GM23338 (cell line): ENCODE measurements at regions not wholly inside any gene's neighbourhood (a gene's known extent, or its start where the extent isn't known, plus 50 kb on each side); places are given as distances from the start of the nearest gene placed in this dataset.

Experiments
- ATAC-seq: fragments of 200-7000 bp; cut with Tn5 transposase; 3 replicates; pipeline ENCODE4 v1.9.1; 2020
- DNase-seq: peaks from one replicate; pipeline ENCODE4 v3.0.0-alpha.2; 2015; ENCODE audit warnings: low spot score
- H2AFZ ChIP-seq: fragments of 200-600 bp; sonication (generic); 2 replicates; pipeline ENCODE4 v1.8.0; 2016; ENCODE audit warnings: antibody characterized with exemption, mild to moderate bottlenecking, moderate library complexity
- H3F3A ChIP-seq: fragments of 200-600 bp; sonication (generic); replicated peaks from 2 replicates; pipeline ENCODE4 v1.8.0; 2017; ENCODE audit warnings: antibody characterized with exemption, mixed run types, low read depth
- H3K27ac ChIP-seq: fragments of 200-600 bp; sonication (generic); 2 replicates; pipeline ENCODE4 v1.6.1; 2016; ENCODE audit warnings: low read depth
- H3K27me3 ChIP-seq: fragments of 200-600 bp; sonication (generic); 2 replicates; pipeline ENCODE4 v1.8.0; 2016; ENCODE audit warnings: mild to moderate bottlenecking, mixed run types, moderate library complexity; ENCODE audit not compliant: insufficient read depth
- H3K36me3 ChIP-seq: fragments of 200-600 bp; sonication (generic); 2 replicates; pipeline ENCODE4 v1.8.0; 2016; ENCODE audit warnings: mild to moderate bottlenecking; ENCODE audit not compliant: insufficient read depth
- H3K4me1 ChIP-seq: fragments of 200-600 bp; sonication (generic); 2 replicates; pipeline ENCODE4 v1.8.0; 2016; ENCODE audit warnings: mild to moderate bottlenecking, moderate library complexity; ENCODE audit not compliant: insufficient read depth
- H3K4me2 ChIP-seq: fragments of 200-600 bp; sonication (generic); 2 replicates; pipeline ENCODE4 v1.7.1; 2017; ENCODE audit warnings: mixed run types
- H3K4me3 ChIP-seq: fragments of 200-600 bp; sonication (generic); 2 replicates; pipeline ENCODE4 v1.6.1; 2016; ENCODE audit warnings: mixed run types
- H3K79me2 ChIP-seq: fragments of 200-600 bp; sonication (generic); replicated peaks from 2 replicates; pipeline ENCODE4 v1.8.0; 2017; ENCODE audit warnings: mild to moderate bottlenecking; ENCODE audit not compliant: insufficient read depth
- H3K9me2 ChIP-seq: fragments of 200-600 bp; sonication (generic); 2 replicates; pipeline ENCODE4 v1.8.0; 2017; ENCODE audit not compliant: insufficient read depth
- H4K20me1 ChIP-seq: fragments of 200-600 bp; sonication (generic); replicated peaks from 2 replicates; pipeline ENCODE4 v1.8.0; 2017; ENCODE audit warnings: mild to moderate bottlenecking; ENCODE audit not compliant: insufficient read depth
- H3K27ac Mint-ChIP-seq: 2 replicates; pipeline ENCODE4 v1.8.0; 2020; ENCODE audit warnings: inconsistent platforms, mild to moderate bottlenecking, moderate library complexity, mixed read lengths
- H3K27me3 Mint-ChIP-seq: 3 replicates; pipeline ENCODE4 v1.8.0; 2022; ENCODE audit warnings: low read depth, mild to moderate bottlenecking, moderate library complexity, mixed read lengths, inconsistent platforms; ENCODE audit not compliant: insufficient read depth, poor library complexity
- H3K36me3 Mint-ChIP-seq: 3 replicates; pipeline ENCODE4 v1.8.0; 2021; ENCODE audit warnings: low read depth, mild to moderate bottlenecking, inconsistent platforms, moderate library complexity, mixed read lengths
- H3K4me1 Mint-ChIP-seq: 3 replicates; pipeline ENCODE4 v1.8.0; 2020; ENCODE audit warnings: mild to moderate bottlenecking, inconsistent platforms, mixed read lengths
- H3K4me3 Mint-ChIP-seq: 3 replicates; pipeline ENCODE4 v1.8.0; 2021; ENCODE audit warnings: moderate library complexity, mild to moderate bottlenecking, inconsistent platforms, mixed read lengths
- H3K9me3 Mint-ChIP-seq: 3 replicates; pipeline ENCODE4 v1.8.0; 2020; ENCODE audit warnings: moderate library complexity, mild to moderate bottlenecking, inconsistent platforms, mixed read lengths
- CREB1 ChIP-seq: fragments of 250-450 bp; sonication (Bioruptor Pico); IDR thresholded peaks from 2 replicates; pipeline ENCODE4 v1.5.0; 2020; ENCODE audit warnings: low read depth, mild to moderate bottlenecking, moderate library complexity
- EZH2 ChIP-seq: fragments of 200-600 bp; sonication (generic); IDR thresholded peaks from one replicate; pipeline ENCODE4 v1.8.0; 2017; ENCODE audit warnings: antibody characterized with exemption, mild to moderate bottlenecking, low read depth; ENCODE audit not compliant: unreplicated experiment
- EZH2phosphoT487 ChIP-seq: fragments of 200-600 bp; sonication (generic); IDR thresholded peaks from one replicate; pipeline ENCODE4 v1.8.1; 2018; ENCODE audit warnings: antibody characterized with exemption; ENCODE audit not compliant: unreplicated experiment
- JUNB ChIP-seq: IDR thresholded peaks from one replicate; pipeline ENCODE4 v1.6.1; 2016; ENCODE audit warnings: antibody characterized with exemption; ENCODE audit not compliant: unreplicated experiment
- NANOG ChIP-seq: IDR thresholded peaks from 2 replicates; pipeline ENCODE4 v1.6.1; 2016; ENCODE audit warnings: antibody characterized with exemption, borderline replicate concordance
- POLR2AphosphoS5 ChIP-seq: IDR thresholded peaks from 2 replicates; pipeline ENCODE4 v1.6.1; 2016; ENCODE audit warnings: antibody characterized with exemption, low read depth
- STAT1 ChIP-seq: IDR thresholded peaks from one replicate; pipeline ENCODE4 v1.6.1; 2016; ENCODE audit warnings: antibody characterized with exemption; ENCODE audit not compliant: unreplicated experiment
- ZNF114 ChIP-seq: fragments of 250-450 bp; sonication (Bioruptor Pico); IDR thresholded peaks from 2 replicates; pipeline ENCODE4 v1.5.0; 2020; ENCODE audit warnings: mild to moderate bottlenecking, moderate library complexity
- ZNF331 ChIP-seq: fragments of 250-450 bp; sonication (Bioruptor Pico); IDR thresholded peaks from 2 replicates; pipeline ENCODE4 v1.5.0; 2020; ENCODE audit warnings: low read depth, mild to moderate bottlenecking, moderate library complexity
- TF ChIP-seq, protein P1 (sequence below): fragments of 250-450 bp; sonication (Bioruptor Pico); IDR thresholded peaks from 2 replicates; pipeline ENCODE4 v1.5.0; 2020; ENCODE audit warnings: mild to moderate bottlenecking, moderate library complexity
- TF ChIP-seq, protein P2 (sequence below): IDR thresholded peaks from 2 replicates; pipeline ENCODE4 v1.6.1; 2016; ENCODE audit warnings: antibody characterized with exemption
- TF ChIP-seq, protein P3 (sequence below), 2 experiments: fragments of 200-600 bp in 1 of 2; sonication (generic) in 1 of 2; conservative IDR thresholded peaks; 2 replicates each; pipeline versions ENCODE4 v1.5.1 to v1.6.1; 2016 to 2017; ENCODE audit warnings: antibody characterized with exemption in 2 of 2, low read depth in 2 of 2, mild to moderate bottlenecking in 2 of 2, moderate library complexity in 1 of 2
- TF ChIP-seq, protein P4 (sequence below): IDR thresholded peaks from one replicate; pipeline ENCODE4 v1.6.1; 2018; ENCODE audit warnings: antibody characterized with exemption; ENCODE audit not compliant: unreplicated experiment

DNA sequence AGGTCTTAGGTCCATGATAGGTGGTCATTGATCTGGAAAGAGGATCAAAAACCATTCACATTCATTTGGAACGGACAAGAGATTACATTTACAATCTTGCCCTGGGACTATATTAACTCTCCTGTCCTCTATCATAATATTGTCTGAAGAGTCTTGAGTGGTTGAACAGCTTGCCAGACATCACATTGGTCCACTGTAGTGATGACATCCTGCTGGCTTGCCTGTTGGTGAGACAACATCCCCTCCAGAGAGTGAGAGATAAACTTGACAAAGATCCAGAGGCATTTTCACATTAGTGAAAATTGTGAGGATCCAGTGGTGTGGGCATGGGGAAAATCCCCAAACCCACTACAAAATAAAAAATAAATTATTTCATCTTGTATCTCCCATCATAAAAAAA lies 155.7 kb upstream of the LEF1 start:
- H3K36me3 Mint-ChIP-seq, result no peaks in the 10 kb centered on the region
- DNase-seq (no peak), ATAC-seq (no peak)
- Histone ChIP-seq H3K4me3 (no peak overlapping the region), H3K79me2 (no peaks in the 10 kb centered on the region), H3F3A (no peaks in the 10 kb centered on the region), H3K27me3 (no peaks in the 10 kb centered on the region), H2AFZ (no peak overlapping the region), H3K9me2 (no peaks in the 10 kb centered on the region), H4K20me1 (no peaks in the 10 kb centered on the region), H3K27ac (no peak overlapping the region), H3K4me2 (no peak overlapping the region), H3K4me1 (no peaks in the 10 kb centered on the region), H3K36me3 (no peaks in the 10 kb centered on the region; the same call in 1 of the 2 replicates)
- TF ChIP-seq, protein P1, sequence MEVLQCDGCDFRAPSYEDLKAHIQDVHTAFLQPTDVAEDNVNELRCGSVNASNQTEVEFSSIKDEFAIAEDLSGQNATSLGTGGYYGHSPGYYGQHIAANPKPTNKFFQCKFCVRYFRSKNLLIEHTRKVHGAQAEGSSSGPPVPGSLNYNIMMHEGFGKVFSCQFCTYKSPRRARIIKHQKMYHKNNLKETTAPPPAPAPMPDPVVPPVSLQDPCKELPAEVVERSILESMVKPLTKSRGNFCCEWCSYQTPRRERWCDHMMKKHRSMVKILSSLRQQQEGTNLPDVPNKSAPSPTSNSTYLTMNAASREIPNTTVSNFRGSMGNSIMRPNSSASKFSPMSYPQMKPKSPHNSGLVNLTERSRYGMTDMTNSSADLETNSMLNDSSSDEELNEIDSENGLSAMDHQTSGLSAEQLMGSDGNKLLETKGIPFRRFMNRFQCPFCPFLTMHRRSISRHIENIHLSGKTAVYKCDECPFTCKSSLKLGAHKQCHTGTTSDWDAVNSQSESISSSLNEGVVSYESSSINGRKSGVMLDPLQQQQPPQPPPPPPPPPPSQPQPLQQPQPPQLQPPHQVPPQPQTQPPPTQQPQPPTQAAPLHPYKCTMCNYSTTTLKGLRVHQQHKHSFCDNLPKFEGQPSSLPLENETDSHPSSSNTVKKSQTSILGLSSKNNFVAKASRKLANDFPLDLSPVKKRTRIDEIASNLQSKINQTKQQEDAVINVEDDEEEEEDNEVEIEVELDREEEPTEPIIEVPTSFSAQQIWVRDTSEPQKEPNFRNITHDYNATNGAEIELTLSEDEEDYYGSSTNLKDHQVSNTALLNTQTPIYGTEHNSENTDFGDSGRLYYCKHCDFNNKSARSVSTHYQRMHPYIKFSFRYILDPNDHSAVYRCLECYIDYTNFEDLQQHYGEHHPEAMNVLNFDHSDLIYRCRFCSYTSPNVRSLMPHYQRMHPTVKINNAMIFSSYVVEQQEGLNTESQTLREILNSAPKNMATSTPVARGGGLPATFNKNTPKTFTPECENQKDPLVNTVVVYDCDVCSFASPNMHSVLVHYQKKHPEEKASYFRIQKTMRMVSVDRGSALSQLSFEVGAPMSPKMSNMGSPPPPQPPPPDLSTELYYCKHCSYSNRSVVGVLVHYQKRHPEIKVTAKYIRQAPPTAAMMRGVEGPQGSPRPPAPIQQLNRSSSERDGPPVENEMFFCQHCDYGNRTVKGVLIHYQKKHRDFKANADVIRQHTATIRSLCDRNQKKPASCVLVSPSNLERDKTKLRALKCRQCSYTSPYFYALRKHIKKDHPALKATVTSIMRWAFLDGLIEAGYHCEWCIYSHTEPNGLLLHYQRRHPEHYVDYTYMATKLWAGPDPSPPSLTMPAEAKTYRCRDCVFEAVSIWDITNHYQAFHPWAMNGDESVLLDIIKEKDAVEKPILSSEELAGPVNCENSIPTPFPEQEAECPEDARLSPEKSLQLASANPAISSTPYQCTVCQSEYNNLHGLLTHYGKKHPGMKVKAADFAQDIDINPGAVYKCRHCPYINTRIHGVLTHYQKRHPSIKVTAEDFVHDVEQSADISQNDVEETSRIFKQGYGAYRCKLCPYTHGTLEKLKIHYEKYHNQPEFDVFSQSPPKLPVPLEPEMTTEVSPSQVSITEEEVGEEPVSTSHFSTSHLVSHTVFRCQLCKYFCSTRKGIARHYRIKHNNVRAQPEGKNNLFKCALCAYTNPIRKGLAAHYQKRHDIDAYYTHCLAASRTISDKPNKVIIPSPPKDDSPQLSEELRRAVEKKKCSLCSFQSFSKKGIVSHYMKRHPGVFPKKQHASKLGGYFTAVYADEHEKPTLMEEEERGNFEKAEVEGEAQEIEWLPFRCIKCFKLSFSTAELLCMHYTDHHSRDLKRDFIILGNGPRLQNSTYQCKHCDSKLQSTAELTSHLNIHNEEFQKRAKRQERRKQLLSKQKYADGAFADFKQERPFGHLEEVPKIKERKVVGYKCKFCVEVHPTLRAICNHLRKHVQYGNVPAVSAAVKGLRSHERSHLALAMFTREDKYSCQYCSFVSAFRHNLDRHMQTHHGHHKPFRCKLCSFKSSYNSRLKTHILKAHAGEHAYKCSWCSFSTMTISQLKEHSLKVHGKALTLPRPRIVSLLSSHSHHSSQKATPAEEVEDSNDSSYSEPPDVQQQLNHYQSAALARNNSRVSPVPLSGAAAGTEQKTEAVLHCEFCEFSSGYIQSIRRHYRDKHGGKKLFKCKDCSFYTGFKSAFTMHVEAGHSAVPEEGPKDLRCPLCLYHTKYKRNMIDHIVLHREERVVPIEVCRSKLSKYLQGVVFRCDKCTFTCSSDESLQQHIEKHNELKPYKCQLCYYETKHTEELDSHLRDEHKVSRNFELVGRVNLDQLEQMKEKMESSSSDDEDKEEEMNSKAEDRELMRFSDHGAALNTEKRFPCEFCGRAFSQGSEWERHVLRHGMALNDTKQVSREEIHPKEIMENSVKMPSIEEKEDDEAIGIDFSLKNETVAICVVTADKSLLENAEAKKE, result no peak
- TF ChIP-seq JUNB (no peak), POLR2AphosphoS5 (no peak), EZH2phosphoT487 (no peak), NANOG (no peak), EZH2 (no peak), ZNF331 (CRISPR knock-in tag) (no peak), CREB1 (CRISPR knock-in tag) (no peak), ZNF114 (CRISPR knock-in tag) (no peak), STAT1 (no peak)
- TF ChIP-seq, protein P2, sequence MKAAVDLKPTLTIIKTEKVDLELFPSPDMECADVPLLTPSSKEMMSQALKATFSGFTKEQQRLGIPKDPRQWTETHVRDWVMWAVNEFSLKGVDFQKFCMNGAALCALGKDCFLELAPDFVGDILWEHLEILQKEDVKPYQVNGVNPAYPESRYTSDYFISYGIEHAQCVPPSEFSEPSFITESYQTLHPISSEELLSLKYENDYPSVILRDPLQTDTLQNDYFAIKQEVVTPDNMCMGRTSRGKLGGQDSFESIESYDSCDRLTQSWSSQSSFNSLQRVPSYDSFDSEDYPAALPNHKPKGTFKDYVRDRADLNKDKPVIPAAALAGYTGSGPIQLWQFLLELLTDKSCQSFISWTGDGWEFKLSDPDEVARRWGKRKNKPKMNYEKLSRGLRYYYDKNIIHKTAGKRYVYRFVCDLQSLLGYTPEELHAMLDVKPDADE, result no peak
- TF ChIP-seq, protein P3, sequence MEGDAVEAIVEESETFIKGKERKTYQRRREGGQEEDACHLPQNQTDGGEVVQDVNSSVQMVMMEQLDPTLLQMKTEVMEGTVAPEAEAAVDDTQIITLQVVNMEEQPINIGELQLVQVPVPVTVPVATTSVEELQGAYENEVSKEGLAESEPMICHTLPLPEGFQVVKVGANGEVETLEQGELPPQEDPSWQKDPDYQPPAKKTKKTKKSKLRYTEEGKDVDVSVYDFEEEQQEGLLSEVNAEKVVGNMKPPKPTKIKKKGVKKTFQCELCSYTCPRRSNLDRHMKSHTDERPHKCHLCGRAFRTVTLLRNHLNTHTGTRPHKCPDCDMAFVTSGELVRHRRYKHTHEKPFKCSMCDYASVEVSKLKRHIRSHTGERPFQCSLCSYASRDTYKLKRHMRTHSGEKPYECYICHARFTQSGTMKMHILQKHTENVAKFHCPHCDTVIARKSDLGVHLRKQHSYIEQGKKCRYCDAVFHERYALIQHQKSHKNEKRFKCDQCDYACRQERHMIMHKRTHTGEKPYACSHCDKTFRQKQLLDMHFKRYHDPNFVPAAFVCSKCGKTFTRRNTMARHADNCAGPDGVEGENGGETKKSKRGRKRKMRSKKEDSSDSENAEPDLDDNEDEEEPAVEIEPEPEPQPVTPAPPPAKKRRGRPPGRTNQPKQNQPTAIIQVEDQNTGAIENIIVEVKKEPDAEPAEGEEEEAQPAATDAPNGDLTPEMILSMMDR (conservative IDR thresholded peaks at IDR 0.05; ENCODE audit: low read depth in 2 of 2), result no peak
- TF ChIP-seq, protein P4, sequence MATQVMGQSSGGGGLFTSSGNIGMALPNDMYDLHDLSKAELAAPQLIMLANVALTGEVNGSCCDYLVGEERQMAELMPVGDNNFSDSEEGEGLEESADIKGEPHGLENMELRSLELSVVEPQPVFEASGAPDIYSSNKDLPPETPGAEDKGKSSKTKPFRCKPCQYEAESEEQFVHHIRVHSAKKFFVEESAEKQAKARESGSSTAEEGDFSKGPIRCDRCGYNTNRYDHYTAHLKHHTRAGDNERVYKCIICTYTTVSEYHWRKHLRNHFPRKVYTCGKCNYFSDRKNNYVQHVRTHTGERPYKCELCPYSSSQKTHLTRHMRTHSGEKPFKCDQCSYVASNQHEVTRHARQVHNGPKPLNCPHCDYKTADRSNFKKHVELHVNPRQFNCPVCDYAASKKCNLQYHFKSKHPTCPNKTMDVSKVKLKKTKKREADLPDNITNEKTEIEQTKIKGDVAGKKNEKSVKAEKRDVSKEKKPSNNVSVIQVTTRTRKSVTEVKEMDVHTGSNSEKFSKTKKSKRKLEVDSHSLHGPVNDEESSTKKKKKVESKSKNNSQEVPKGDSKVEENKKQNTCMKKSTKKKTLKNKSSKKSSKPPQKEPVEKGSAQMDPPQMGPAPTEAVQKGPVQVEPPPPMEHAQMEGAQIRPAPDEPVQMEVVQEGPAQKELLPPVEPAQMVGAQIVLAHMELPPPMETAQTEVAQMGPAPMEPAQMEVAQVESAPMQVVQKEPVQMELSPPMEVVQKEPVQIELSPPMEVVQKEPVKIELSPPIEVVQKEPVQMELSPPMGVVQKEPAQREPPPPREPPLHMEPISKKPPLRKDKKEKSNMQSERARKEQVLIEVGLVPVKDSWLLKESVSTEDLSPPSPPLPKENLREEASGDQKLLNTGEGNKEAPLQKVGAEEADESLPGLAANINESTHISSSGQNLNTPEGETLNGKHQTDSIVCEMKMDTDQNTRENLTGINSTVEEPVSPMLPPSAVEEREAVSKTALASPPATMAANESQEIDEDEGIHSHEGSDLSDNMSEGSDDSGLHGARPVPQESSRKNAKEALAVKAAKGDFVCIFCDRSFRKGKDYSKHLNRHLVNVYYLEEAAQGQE, result no peak
- no peak overlapping the region for H3K27ac Mint-ChIP-seq
- H3K27me3 Mint-ChIP-seq, result peaks cover 7% of the 10 kb centered on the region
- H3K9me3 Mint-ChIP-seq, result peaks cover 4% of the 10 kb centered on the region; the same call in 1 of the 3 replicates
- no peaks in the 10 kb centered on the region for H3K4me1 Mint-ChIP-seq
- no peak overlapping the region for H3K4me3 Mint-ChIP-seq
